Stimulated activated CD8-positive, alpha-beta memory T cell treated with anti-CD3 and anti-CD28 coated beads, Interleukin-7, amount 100 ng/mL, for 4 hours (primary cell): ENCODE measurements at regions not wholly inside any gene's neighbourhood (a gene's known extent, or its start where the extent isn't known, plus 50 kb on each side); places are given as distances from the start of the nearest gene placed in this dataset.

Source experiments
- DNase-seq, 2 donors: peaks; one replicate each; pipeline ENCODE4 v3.0.0-alpha.2; 2020; ENCODE audit warnings: low read depth in 2 of 2

DNA sequence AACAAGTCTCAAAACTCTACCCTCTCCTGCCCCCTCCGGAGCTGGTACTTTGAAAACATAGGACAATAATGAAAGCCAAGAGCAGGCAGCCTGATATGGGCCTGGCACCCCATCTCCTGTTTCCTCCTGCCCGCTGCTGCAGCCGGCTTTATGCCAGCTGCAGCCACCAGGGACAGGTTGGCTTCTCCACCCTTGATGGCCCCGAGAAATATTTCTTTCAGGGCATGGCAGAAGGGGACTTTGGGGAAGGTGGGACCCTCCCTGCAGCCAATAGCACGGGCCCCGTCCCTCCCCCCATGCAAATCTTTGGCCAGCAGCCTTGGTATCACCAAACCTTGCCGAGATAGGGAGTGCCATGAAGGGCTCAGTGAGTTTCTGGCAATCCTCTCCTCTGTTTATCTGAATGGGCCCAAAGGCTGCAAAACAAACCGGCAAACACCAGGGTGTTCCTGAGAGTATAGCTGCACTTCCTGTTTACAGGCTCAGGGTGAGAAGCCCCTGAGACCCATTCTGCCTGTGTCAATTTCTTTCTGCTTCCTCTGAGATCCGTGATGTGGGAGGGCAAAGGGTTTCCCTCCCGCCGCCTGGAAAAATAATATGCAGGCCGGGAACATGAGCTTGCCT, 73.4 kb upstream of the BOD1 start:
- DNase-seq, result no peak

DNA sequence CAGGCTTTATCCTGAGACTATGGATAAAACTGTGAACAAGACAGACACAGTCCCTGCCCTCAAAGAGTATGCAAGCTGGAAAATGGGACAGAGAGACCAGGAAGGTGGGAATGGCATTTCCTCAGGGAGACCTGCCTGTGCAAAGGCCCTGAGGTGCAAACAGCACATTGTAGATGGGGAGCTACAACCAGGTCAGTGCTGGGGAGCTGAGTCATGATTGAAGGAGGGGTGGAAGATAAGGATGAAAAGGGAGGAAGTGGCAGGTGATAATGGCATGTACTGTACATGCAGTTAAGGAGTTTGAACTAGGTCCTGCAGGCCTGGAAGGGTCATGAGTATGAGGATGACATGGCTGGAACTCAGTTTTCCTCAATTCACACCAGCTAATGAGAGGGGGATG, 75.5 kb upstream of the BOD1 start:
- DNase-seq, result no peak

DNA sequence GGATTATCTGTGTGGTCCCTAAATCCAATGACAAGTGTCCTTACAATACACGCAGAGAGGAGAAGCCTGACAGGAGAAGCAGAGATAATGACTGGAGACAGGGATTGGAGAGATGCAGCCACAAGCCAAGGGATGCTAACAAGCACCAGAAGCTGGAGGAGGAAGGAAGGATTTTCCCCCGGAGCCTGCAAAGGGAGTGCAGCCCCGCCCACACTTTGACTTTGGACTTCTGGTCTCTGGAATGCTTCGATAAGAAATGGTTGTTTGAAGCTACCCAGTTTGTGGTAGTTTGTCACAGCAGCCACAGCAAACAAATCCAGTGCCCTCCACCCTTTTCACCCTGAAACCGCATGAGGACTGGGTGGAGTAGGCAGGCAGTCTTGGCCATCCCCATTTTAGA, 77.2 kb upstream of the BOD1 start:
- no peak for DNase-seq

DNA sequence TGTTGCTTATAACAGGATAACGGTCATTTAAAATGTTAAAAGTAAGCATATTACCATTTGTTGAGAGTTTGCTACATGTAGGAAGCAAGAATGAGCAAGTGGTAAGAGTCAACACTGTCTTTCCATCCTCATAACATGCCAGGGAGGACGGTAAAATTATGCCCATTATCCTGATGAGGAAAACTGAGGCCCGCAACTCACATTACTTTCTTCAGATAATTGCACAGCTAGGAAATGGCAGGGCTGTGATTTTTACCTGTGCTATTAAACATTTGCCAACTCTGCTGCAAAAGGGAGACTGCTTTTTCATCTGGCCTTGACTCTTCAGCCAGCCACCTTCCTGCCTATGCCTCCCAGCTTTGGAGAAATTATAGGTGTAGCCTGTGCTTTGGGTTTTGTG, 79.8 kb upstream of the BOD1 start:
- no peak for DNase-seq

DNA sequence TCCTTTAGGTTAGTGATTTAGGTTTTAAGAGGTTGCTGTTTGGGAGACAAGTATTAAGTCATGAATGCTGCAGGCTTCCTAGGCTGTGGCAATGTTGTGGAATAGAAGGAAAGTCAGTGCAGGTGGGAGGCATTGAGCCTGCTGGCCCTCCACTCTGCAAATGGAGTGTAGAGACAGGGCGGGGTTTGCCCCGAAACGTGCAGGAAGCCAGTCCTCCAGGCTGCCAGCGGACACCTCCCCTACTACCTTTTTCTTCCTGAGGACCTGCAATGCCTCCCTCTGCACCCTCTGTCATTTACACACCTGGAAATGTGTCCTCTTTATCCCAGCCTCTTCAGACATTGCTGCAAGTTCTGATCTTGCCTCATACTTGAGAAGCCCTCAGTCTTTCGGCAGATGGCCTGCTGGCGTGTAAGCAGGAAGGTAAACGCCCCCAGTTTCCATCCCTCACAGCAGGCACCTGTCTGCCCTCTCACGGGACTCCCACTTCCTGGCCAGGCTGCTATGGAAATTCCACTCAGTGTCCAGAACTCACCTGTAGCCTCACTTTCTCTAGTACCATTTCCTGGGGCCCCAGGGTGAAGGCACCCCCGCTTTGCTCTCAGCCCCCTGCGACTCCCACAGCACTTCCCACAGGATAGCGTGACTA, 81.6 kb upstream of the BOD1 start:
- DNase-seq, result no peak

DNA sequence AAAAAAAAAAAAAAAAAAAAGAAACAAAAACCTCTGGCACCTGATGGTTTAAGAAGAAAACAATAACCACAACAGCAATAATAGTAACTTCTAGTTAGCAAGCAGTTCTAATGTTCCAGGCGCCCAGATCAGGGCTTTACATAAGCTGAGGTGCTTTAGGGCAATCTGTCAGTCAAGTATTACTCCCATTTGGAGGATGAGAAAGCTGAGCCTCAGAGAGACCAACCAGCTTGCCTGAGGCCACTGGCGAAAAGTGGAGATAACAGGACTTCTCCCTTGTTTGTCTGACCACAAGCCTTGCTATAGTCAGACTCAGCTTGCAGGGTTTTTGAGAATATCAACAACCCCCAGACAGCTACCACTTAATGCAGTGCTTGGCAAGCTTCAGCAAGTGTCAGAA, 83.5 kb upstream of the BOD1 start:
- DNase-seq, result no peak

DNA sequence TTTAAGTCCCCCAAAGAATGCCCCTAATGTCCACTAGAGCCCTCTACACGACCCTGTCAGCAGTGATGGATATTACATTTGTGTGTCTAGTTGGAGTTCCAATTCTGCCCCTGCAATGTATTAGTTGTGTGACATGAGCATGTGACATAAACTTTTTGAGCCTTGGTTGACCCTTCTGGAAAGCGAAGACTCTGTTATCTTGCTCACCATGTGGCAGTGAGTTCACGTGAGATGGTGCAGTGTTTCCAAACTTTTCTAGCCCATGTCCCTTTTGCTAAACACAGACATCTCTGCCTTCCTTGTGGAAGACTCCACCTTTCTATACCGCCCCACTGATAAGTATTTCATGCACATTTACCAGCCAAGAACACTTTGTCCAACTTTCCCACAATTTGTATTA, 87.0 kb upstream of the BOD1 start:
- no peak for DNase-seq

DNA sequence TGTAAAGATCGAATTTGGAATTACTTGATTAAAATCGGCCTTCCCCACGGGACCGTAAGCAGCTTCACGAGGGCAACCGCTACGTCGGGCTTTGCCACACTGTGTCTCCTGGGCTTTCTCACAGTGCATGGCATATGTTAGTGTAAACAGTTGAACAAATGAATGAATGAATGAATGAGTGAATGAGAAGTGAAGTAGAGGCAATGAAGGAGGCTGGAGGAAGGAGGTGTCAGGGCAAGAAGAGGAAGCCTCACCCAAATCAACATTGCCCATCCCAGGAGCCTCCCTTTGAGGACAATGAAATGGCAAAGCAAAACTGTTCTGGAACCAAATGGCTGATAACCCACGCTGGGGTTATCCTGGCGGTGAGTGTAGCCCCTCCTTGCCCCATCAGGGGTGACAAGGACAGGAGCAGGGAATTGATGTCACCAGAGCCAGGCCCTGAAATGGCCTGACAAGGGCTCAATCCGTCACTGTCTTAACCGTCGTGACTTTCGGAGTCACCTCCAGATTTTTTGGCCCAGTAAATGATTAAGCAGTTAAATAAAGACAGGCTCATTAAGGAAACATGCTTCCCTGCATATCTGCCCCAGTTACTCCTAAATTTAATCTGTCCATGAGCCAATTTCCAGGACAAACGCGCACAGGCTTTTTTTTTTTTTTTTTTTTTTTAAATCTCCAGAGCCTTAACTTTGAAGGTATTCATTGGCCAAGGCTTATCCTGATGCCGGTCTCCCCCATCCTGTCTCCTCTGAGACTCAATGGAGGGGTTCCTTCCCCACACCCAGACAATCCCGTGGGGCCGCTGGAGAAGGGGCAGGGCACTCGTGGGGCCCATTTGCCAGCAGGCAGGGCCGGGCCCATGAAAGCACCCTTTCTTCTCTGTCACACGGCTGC, 88.4 kb upstream of the BOD1 start:
- DNase-seq, result no peak

DNA sequence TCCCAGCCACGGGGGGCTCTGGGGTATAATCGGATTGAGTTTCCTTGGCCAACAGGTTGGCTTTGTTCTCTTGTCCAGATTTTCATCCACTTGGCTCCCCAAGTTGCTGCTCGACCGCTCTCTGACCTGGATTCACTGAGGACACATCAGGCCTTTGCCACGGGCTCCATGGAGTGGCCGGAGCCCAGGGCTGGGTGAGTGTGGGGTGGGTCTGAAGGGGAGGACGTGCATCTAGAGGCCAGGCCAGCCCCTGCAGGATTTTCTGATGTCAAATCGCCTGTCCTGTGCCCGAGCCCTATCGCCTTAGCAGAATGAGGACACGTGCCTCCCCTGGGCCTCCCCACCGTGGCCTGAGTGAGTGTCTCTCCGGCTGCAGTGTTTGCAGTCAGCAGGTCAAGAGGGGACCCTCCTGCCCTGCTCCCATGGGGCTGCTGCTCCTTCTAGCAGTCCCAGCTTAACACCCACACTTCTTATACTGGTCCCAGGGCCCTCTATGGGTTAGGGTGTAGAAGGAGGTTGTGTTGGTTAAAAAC, 89.1 kb upstream of the BOD1 start:
- no peak for DNase-seq

DNA sequence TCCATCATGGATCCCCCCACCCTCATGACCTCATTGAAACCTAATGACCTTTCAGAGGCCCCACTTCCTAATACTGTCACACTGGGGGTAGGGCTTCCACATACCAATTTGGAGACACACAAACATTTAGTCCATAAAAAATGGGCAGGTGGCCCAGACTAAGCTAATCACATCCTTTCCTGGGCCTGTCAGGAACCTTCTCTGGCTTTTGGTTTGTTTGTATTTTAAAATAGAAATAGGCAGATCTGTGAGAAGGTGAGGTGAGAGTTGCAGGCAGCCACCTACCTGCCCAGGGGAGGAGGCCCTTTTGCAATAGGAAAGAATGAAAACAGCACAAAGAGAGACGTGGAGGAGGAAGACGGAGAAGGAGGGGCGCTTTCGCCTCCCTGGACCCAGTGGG, 90.2 kb upstream of the BOD1 start:
- DNase-seq, result no peak

DNA sequence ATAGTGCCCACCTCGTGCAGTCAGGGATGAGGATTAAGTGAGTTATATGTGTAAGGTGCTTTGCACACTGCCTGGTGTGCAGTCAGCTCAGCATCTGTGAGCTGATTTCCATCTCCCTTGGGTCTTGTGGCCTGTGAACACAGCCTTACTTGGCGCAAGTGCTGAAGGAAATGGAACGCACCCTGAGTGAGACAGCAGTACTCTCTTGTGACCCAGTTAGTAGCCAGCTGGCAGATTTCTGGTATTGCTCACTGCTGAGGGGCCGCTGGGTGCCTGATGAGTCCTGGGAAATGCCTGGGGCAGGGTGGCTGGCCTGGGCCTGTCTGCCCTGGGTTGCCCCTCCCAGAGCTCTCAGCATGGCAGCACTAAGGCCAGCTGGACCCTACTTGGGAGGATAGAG, 90.9 kb upstream of the BOD1 start:
- no peak for DNase-seq

DNA sequence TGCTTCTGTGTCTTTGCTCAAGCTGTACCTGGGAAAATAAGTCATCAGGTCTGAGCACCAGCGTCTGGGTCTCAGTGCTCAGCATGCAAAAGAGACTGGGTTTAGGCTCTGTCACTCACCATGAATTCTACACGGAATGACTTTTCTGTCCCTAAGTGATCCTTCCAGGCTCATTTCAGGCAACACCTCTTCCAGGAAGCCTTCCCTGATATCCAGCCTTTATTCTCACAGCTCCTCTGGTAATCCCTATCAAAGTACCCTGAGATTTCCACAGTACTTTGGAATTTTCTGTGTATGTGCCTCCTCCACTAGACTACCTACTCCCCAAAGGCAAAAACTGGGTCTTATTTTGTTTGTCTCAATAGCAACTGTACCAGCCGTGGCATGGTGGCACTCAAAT, 92.7 kb upstream of the BOD1 start:
- no peak for DNase-seq

DNA sequence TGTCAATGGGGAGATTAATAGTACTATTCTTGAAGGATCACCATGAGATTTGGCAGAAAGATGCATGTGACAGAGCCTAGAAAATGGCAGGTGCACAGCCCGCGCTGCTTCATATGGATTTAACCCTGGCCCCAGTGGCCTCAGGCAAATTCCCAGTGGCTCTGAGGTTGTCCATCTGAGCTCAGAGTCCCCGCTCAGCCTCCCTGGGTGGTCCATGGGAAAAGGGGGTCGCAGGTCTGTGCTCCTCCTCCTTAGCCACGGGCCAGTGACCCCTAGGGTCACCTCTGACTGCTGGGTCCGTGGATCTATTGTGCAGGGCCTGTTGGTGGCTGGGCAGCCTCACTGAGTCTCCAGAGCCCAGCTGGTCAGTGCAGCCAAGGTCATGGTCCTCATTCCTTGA, 93.3 kb upstream of the BOD1 start:
- no peak for DNase-seq

DNA sequence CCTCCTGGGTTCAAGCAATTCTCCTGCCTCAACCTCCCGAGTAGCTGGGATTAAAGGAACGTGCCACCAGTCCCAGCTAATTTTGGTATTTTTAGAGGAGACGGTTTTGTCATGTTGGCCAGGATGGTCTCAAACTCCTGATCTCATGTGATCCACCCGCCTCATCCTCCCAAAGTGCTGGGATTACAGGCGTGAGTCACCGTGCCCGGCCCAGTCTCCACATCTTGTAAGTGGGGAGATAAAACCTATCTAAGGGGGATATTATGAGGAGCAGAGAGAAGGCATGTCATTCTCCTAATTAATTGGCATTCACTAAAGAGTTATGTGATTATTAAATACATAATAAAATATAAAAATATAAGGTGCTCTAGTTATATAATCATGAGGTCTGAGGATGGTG, 94.1 kb upstream of the BOD1 start:
- DNase-seq, result no peak

DNA sequence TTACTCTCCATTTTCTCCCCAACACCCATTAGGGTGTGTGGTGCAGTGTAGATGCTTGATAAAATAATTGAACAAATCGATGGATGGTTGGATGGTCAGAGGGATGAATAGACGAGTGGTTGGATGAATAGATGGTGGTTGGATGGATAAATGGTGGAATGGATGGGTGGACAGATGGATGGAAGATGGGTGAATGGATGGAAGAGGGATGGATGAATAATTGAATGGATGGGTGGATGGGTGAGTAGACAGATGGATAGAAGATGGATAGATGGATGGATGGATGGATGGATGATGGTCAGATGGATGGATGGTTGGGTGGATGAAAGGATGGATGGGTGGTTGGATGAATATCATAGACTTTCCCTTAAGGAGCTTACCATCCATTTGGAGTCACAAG, 95.0 kb upstream of the BOD1 start:
- DNase-seq, result no peak

DNA sequence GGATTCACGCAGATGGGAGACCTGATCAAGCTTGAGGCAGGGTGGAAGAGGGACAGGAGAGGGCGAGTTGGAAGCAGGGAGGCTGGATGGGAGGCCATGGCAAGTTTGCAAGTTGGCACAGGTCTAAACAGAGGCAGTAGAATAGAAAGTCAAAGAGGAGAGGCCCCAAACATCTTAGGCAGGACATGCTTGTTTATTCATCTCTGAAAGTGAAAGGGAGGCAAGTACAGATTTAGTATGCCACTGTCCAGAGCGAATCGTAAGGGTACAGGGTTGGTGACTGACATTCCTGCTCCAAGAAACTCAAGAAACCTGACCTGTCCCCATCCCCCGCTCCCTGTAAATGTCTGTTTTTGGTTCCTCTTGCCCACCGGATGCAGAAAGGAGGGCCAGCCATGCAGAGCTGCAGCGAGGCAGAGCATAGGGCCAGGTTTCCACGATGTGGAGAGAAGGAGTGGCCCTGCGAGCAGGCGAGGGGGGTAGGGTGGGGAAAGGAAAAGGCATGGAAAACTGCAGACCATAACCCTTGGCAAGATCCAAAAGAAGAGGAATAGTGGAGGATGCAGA, 96.2 kb upstream of the BOD1 start:
- no peak for DNase-seq

DNA sequence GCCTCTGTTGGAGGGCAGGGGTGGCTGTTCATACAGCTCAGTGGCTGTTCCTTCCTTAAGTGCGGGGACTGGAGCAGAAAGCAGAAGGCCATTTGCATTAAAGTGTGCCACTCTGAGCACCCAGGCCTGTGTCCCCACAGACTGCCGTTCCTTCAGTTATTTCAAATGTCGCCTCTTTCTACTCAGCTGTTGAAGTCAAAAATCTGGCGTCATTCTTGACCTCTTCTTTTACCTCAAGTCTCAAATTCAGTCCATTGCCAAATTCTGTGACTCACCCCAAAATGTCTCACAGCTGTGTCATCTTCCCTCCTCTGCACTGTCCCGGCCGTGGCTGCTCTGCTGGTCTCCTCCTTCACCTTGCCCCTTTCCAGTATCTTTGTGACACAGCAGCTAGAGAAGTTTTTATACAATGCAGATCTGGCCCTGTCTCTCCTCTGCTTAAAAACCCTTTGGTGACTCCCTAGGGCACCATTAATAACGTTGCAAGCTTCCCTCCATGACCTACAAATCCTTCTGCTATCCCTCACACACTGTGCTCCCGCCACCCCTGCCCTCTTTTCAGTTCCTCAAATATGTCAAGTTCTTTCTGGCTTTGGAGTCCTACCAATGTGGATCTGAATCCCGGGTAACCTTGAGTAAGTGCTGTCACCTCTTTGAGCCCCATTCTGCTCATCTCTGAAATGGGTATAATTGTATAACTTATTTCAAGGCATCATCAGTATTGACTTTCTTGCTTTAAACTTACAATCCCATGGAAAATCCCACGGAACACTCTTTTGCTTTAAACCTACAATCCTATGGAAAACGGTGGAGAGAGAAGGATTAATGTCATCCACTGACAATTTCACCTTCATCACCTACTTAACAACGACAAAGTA, 98.3 kb upstream of the BOD1 start:
- no peak for DNase-seq

DNA sequence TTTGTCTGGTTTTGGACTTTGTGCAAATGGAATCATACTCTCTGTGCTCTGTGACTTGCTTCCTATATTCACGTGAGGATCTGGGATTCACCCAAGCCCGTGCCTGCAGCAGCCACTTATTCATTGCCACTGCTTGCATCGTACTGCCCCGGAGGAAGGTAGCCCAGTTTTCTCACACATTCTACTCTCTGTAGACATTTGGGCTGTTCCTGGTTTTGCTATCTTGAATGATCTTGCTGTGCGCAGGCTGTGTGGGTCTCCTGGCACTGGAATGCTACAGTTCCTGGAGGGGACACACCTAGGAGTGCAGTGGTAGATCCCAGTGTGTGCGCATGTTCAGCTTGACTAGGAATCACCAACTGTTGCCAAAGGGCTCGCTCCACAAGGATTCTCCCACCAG, 99.2 kb upstream of the BOD1 start:
- DNase-seq, result no peak

DNA sequence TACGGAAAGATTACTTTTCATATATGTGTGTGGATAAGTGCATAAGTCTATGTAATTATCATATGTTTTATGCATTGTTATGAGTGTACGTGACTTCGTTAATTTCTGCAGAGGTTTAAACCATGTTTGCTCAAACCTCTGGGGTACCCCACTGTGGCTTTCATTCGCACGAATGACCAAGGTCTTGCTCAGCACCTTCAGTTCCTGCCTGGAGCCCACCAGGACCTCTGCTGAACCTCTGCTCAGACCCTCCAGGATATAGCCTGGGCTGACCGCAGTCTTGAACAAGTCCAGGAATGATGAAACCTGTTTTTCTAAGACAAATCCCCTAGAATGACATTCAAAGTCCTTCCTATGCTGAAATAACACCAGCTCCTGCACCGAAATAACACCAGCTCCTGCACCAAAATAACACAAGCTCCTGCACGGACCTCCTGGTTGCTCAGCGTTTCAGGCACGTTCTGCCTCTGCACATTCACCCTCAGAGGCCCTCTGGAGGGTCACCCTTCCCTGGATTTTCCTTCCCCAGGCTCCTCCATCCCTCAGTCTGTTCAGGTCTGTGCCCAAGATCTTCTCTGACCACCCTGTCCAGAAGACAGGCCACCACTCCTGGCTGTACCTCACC, 99.7 kb upstream of the BOD1 start:
- DNase-seq, result no peak

DNA sequence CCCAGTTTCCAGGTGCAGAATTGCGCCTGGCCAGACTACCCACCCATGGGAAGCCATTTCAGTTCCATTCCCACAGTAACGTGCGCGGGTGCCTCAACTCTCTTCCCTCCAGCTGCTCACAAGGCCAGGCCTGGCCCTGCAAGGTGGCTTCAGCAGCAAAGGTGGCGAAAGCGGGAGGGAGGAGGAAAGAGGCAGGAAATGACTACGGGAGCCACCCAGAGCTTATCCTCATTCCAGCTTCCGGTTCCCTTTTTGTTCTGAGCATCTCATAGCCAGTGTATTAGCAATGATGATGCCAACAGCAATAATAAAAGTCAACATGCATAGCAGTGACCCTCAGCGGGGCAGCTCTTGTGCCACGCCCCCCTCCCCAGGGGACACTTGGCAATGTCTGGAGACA, 101.5 kb upstream of the BOD1 start:
- no peak for DNase-seq

DNA sequence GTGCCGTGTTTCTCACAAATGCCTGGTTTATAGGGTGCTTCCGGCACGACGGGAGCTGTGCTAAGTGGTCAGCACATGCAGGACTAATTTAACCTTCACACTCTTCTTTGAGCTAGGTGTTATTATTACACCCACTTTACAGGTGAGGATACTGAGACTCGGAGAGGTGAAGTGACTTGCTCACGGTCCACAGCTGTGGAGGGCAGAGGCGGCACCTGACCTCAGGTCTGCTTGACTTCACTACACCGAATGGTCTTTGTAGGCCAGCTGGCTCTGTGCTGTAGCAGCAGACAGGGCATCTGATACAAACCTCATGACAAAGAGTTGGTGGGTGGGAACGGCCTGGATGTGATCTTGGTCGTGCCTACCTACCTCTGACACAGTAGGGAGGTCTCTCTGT, 102.0 kb upstream of the BOD1 start:
- no peak for DNase-seq
